Upper lobe of right lung (tissue), 1 donor: ENCODE measurements at regions not wholly inside any gene's neighbourhood (a gene's known extent, or its start where the extent isn't known, plus 50 kb on each side); places are given as distances from the start of the nearest gene placed in this dataset.

Experiments used
- ATAC-seq: fragments of 200-7000 bp; cut with Tn5 transposase; one replicate; pipeline ENCODE4 v1.9.1; 2020; ENCODE audit warnings: mild to moderate bottlenecking, moderate library complexity
- DNase-seq: peaks from one replicate; pipeline ENCODE4 v3.0.0-alpha.2; 2020
- H3K27ac ChIP-seq: fragments of 200-600 bp; one replicate; pipeline ENCODE4 v1.8.0; 2022
- H3K27me3 ChIP-seq: fragments of 200-600 bp; one replicate; pipeline ENCODE4 v1.8.0; 2022; ENCODE audit warnings: mild to moderate bottlenecking
- H3K36me3 ChIP-seq: fragments of 200-600 bp; one replicate; pipeline ENCODE4 v1.8.0; 2022
- H3K4me1 ChIP-seq: fragments of 200-600 bp; one replicate; pipeline ENCODE4 v1.8.0; 2022
- H3K4me3 ChIP-seq: fragments of 200-600 bp; one replicate; pipeline ENCODE4 v1.8.0; 2022; ENCODE audit warnings: mild to moderate bottlenecking
- H3K9me3 ChIP-seq: fragments of 200-600 bp; one replicate; pipeline ENCODE4 v1.8.0; 2022
- intact Hi-C: fragments of 100-400 bp; cut with DNase I; formaldehyde crosslinking; loops from one replicate; pipeline ENCODE4 v1.11.0; 2022
- TF ChIP-seq, protein P1 (sequence below): fragments of 200-600 bp; IDR thresholded peaks from one replicate; pipeline ENCODE4 v1.8.0; 2022; ENCODE audit warnings: antibody characterized with exemption
- donor health status: DM: no; HTN: yes; CAD: no; lungs with severe emphysema.

DNA sequence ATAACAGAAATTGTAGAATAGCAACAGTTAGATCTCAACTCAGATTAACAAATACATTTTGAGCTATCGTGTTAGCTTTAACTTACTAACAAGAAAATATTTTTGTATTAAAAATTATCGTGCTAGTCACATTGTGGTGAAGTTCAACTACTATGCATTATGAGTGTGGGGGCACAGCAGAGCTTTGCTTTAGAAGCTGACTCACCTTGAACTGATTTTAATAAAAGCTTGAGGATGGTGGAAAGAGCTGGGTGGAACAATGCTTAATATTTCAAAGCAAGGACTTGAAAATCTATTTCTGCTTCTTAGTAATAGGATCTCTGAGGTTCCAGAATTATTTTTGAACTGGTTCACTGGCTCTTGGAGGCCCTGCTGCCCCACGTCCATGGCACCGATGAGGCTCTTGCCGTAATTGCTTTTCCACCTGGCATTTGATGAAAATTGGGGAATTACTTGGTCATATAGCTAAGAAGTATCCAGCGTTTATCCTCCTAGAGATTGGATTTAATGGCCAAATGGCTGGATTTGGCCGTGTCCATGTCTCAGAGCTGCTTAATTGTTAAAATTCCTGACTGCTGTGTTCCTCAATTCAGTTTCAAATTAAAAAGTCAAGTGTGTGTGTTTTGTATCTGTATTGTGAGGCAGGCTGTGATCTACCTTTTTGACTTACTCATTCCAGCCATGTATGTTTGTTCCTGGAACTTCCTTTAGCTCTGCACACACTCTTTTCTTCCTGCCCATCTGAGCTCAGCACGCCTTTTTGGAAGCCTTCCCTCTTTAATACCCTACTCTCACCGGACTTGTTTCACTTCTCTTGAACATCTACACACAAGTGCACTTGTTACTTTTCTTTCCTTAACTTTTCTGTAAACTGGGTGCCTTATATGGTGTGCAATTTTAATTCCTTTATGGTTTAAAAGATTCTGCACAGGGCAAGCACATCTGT, 66.6 kb upstream of the LIMCH1 start:
- no peak for DNase-seq
- no peaks in the 10 kb centered on the region for H3K9me3 ChIP-seq
- TF ChIP-seq, protein P1, sequence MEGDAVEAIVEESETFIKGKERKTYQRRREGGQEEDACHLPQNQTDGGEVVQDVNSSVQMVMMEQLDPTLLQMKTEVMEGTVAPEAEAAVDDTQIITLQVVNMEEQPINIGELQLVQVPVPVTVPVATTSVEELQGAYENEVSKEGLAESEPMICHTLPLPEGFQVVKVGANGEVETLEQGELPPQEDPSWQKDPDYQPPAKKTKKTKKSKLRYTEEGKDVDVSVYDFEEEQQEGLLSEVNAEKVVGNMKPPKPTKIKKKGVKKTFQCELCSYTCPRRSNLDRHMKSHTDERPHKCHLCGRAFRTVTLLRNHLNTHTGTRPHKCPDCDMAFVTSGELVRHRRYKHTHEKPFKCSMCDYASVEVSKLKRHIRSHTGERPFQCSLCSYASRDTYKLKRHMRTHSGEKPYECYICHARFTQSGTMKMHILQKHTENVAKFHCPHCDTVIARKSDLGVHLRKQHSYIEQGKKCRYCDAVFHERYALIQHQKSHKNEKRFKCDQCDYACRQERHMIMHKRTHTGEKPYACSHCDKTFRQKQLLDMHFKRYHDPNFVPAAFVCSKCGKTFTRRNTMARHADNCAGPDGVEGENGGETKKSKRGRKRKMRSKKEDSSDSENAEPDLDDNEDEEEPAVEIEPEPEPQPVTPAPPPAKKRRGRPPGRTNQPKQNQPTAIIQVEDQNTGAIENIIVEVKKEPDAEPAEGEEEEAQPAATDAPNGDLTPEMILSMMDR, result no peak
- peak; percentile 61 for ATAC-seq
- H3K4me1 ChIP-seq, result peaks cover 6% of the 10 kb centered on the region
- no peaks in the 10 kb centered on the region for H3K36me3 ChIP-seq
- H3K27me3 ChIP-seq, result no peaks in the 10 kb centered on the region
- no peak overlapping the region for H3K4me3 ChIP-seq
- intact Hi-C loops, result no loop called here
- no peak overlapping the region for H3K27ac ChIP-seq

DNA sequence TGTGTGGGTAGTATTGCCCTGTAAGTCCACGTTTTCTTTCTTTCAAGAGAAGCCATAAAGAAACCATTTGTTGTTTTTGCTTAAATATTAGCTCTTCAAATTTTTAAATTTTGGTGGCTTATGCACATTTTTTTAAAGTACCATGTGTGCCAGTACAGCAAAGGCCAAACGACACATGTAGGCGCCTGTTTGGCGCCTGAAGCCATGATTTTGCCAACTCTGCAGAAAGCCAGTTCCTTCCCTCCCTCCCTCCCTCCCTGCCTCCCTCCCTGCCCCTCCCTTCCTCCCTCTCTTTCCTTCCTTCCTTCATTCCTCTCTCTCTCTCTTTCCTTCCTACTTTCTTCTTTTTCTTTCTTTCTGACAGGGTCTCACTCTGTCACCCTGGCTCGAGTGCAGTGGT, 65.9 kb upstream of the LIMCH1 start:
- no peak for ATAC-seq
- TF ChIP-seq, protein P1, result no peak

GRCh38 chr4:41473176-41473575, 64.8 kb upstream of the LIMCH1 start:
- ATAC-seq (no peak), DNase-seq (no peak)
- Histone ChIP-seq H3K36me3 (no peaks in the 10 kb centered on the region), H3K27me3 (no peaks in the 10 kb centered on the region), H3K4me3 (no peak overlapping the region), H3K4me1 (peaks cover 6% of the 10 kb centered on the region), H3K9me3 (no peaks in the 10 kb centered on the region), H3K27ac (no peak overlapping the region)
- TF ChIP-seq, protein P1, result no peak
- intact Hi-C loops, result no loop called here

More for the DNA sequence above, 65.9 kb upstream of the LIMCH1 start:
- DNase-seq, result no peak
- Histone ChIP-seq H3K27me3 (no peaks in the 10 kb centered on the region), H3K4me3 (no peak overlapping the region), H3K27ac (no peak overlapping the region), H3K36me3 (no peaks in the 10 kb centered on the region), H3K9me3 (no peaks in the 10 kb centered on the region), H3K4me1 (peaks cover 6% of the 10 kb centered on the region)
- intact Hi-C loops, result no loop called here

DNA sequence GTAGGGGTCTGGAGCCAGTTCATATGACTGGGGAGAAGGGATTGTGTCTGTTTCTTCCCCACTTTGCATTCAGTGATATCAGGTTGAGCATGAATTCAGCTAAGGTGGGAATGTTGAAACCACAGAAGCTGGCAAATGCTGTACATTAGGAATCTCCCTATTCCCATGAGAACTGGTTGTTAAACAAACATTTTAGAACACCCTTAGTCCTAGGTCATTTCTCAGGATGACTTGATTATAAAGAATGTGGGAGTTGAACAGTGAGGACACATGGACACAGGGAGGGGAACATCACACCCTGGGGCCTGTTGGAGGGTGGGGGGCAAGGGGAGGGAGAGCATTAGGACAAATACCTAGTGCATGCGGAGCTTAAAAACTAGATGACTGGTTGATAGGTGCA, 62.6 kb upstream of the LIMCH1 start:
- H3K36me3 ChIP-seq, result no peaks in the 10 kb centered on the region
- no peaks in the 10 kb centered on the region for H3K27me3 ChIP-seq
- no peak overlapping the region for H3K27ac ChIP-seq
- H3K9me3 ChIP-seq, result no peaks in the 10 kb centered on the region
- H3K4me3 ChIP-seq, result no peak overlapping the region
- DNase-seq, result no peak
- intact Hi-C loops, result no loop called here
- TF ChIP-seq, protein P1, result no peak
- H3K4me1 ChIP-seq, result peaks cover 6% of the 10 kb centered on the region
- peak; percentile 45 for ATAC-seq

DNA sequence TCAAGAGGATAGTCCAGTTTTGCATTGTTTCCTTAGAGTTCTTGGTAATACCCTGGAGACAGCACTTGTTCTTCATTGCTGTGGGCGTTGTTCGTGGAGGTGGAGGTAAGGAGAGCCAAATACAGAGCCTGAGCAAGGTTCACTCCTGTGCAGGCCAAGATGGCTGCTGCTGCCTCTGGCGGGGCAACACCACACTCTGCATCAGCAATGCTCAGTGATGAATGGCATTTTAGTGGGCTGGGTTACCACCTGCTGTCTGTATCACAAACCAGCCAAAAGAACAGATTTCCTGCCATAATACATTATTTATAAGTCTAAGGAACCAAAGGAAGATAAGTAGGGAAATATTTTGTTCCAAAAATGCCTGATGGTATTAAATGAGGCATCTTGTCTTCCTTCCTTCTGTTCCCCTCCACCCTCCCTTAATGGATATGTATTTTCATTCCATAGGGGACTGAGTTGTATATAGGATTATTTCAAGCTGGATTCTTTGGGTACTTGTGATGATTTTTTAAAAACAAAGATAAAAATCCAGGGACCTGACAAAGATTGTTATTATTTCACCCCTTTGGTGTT, 61.6 kb upstream of the LIMCH1 start:
- no peak for DNase-seq
- Histone ChIP-seq H3K4me3 (no peak overlapping the region), H3K27me3 (no peaks in the 10 kb centered on the region), H3K4me1 (peaks cover 6% of the 10 kb centered on the region), H3K27ac (no peak overlapping the region), H3K9me3 (no peaks in the 10 kb centered on the region), H3K36me3 (no peaks in the 10 kb centered on the region)
- TF ChIP-seq, protein P1, result no peak
- ATAC-seq, result no peak
- intact Hi-C loops, result no loop called here
